C4-2B (cell line): ENCODE measurements at regions not wholly inside any gene's neighbourhood (a gene's known extent, or its start where the extent isn't known, plus 50 kb on each side); places are given as distances from the start of the nearest gene placed in this dataset.
"Not testable (repeated sequence)": the region's sequence is repeated elsewhere in the genome, so short reads cannot be mapped to it uniquely, and the experiment has no call there.

Experiments used
- H3K27ac ChIP-seq: fragments of 450-650 bp; 2 replicates; pipeline ENCODE4 v1.5.1; 2017
- ZFX ChIP-seq: fragments of 450-650 bp; IDR thresholded peaks from 2 replicates; pipeline ENCODE4 v1.6.1; 2017
- TF ChIP-seq, protein P1 (sequence below): fragments of 450-650 bp; conservative IDR thresholded peaks from 2 replicates; pipeline ENCODE4 v1.5.1; 2017; ENCODE audit warnings: mild to moderate bottlenecking

- TF ChIP-seq, protein P1, sequence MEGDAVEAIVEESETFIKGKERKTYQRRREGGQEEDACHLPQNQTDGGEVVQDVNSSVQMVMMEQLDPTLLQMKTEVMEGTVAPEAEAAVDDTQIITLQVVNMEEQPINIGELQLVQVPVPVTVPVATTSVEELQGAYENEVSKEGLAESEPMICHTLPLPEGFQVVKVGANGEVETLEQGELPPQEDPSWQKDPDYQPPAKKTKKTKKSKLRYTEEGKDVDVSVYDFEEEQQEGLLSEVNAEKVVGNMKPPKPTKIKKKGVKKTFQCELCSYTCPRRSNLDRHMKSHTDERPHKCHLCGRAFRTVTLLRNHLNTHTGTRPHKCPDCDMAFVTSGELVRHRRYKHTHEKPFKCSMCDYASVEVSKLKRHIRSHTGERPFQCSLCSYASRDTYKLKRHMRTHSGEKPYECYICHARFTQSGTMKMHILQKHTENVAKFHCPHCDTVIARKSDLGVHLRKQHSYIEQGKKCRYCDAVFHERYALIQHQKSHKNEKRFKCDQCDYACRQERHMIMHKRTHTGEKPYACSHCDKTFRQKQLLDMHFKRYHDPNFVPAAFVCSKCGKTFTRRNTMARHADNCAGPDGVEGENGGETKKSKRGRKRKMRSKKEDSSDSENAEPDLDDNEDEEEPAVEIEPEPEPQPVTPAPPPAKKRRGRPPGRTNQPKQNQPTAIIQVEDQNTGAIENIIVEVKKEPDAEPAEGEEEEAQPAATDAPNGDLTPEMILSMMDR: no peak
- no peak for TF ChIP-seq ZFX
- no peak overlapping the region for H3K27ac ChIP-seq
These were observed 820.5 kb downstream of the MCTP2 start for GRCh38 chr15:95051861-95052260.

GRCh38 chr15:95059346-95059905, 828.1 kb downstream of the MCTP2 start:
- no peak overlapping the region for H3K27ac ChIP-seq
- TF ChIP-seq, protein P1: no peak
- no peak for TF ChIP-seq ZFX

- no peak for TF ChIP-seq ZFX
- TF ChIP-seq, protein P1: no peak
- no peak overlapping the region for H3K27ac ChIP-seq
These were observed 837.5 kb downstream of the MCTP2 start for GRCh38 chr15:95068701-95069521.

DNA sequence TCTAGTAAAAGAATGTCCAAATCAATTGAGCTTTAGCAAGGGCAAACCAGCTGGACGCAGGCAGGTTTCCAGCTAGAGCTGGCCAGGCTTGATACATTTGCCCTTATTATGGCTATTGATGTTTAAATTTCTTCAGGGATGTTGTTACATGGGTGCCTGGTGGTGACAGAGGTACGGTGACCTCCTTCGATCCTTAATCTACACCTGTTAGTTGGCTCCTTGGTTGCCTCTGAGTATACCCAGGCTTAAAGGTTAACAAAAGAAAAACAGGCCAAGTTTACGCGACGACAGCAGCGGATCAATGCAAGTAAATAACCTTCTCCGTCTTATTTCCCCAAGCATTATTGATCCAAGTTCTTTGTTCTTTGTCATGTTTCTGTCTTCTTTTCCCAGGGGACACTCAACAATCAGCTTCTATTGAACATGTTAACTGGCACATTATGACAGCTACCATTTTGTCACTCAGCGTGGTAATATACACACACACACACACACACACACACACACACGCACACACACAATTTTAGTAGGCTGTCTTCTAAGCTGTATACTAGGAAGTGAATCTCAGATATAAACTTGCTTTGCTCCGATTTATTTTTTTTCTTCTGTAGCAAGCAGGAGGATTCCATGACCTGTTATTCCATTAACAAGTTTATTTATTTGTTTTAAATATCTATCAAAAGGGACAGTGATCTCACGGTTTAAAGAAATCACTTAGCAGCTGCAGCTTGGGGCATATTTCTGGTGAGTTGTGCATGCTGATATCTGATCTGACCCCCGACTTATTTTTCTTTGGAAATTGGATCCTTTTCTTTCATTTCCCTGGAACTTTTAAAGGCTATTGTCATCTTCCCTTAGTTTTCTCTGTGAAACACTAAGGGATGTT, 844.7 kb downstream of the MCTP2 start:
- H3K27ac ChIP-seq: no peak overlapping the region

DNA sequence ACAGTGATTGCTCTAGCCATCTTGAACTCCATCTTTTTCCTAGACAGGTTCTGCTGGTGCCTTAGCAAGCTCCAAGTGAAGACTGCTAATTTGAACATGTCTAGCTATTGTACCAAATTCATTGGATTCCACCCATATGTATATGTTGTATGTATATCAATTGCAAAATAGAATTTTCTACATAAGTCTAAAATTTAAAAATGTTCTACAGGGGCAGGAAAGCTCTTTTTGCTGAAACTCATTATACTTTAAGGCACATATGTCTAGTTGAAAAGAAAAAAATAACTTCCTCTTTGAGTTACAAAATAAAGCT, 845.3 kb downstream of the MCTP2 start:
- TF ChIP-seq, protein P1: no peak
- no peak for TF ChIP-seq ZFX
- no peak overlapping the region for H3K27ac ChIP-seq

More for the DNA sequence above, 844.7 kb downstream of the MCTP2 start:
- TF ChIP-seq, protein P1: no peak
- TF ChIP-seq ZFX: no peak

DNA sequence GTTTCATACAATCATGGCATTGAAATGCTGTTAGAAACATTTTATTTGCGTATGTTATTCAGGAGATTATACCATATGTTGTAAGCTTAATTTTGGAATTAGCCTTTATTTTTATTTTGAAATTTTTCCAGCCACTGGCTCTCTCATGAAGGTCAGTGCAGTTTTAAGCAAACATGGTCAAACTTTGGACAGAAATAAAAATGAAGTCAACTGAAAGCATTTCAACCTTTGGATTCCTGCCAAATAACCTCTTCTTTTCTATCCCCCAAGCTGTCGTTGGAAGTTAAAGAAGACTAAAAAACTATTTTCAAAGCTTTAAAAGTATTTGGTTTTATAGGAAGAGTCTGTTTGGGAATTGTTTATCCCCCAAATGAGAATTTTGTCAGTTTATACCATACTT, 846.6 kb downstream of the MCTP2 start:
- TF ChIP-seq ZFX: no peak
- TF ChIP-seq, protein P1: no peak
- H3K27ac ChIP-seq: no peak overlapping the region

GRCh38 chr15:95080228-95080627, 848.9 kb downstream of the MCTP2 start:
- H3K27ac ChIP-seq: not testable (repeated sequence)
